ENCODE measurements at regions not wholly inside any gene's neighbourhood (a gene's known extent, or its start where the extent isn't known, plus 50 kb on each side); places are given as distances from the start of the nearest gene placed in this dataset.
"Not testable (repeated sequence)": the region's sequence is repeated elsewhere in the genome, so short reads cannot be mapped to it uniquely, and the experiment has no call there.

- no peak for DNase-seq (ENCODE audit: low spot score)
- in situ Hi-C loops (cut with MboI; ENCODE audit: low sequenced_read_pairs, unreplicated experiment), result no loop called here
- TF ChIP-seq CTCF (IDR thresholded peaks at IDR 0.05; ENCODE audit: borderline replicate concordance, control extremely low read depth, extremely low read depth, insufficient read depth, missing control alignments), result no peak
These were observed 506.9 kb downstream of the LRRC70 start for GRCh38 chr5:63085561-63085960.

- DNase-seq (ENCODE audit: low spot score), result not testable (repeated sequence)
These were observed 505.1 kb downstream of the LRRC70 start for GRCh38 chr5:63083689-63084088.

GRCh38 chr5:63081402-63081801 lies 502.8 kb downstream of the LRRC70 start:
- no peak for TF ChIP-seq CTCF (IDR thresholded peaks at IDR 0.05; ENCODE audit: borderline replicate concordance, control extremely low read depth, extremely low read depth, insufficient read depth, missing control alignments)
- no peak for DNase-seq (ENCODE audit: low spot score)
- in situ Hi-C loops (cut with MboI; ENCODE audit: low sequenced_read_pairs, unreplicated experiment), result no loop called here

More at GRCh38 chr5:63083689-63084088, 505.1 kb downstream of the LRRC70 start:
- in situ Hi-C loops (cut with MboI; ENCODE audit: low sequenced_read_pairs, unreplicated experiment), result not testable (repeated sequence)

GRCh38 chr5:63070001-63070400 lies 491.4 kb downstream of the LRRC70 start:
- in situ Hi-C loops (cut with MboI; ENCODE audit: low sequenced_read_pairs, unreplicated experiment), result no loop called here
- no peak for DNase-seq (ENCODE audit: low spot score)
- no peak for TF ChIP-seq CTCF (IDR thresholded peaks at IDR 0.05; ENCODE audit: borderline replicate concordance, control extremely low read depth, extremely low read depth, insufficient read depth, missing control alignments)

GRCh38 chr5:63055421-63055820 lies 476.8 kb downstream of the LRRC70 start:
- in situ Hi-C loops (cut with MboI; ENCODE audit: low sequenced_read_pairs, unreplicated experiment), result no loop called here
- DNase-seq (ENCODE audit: low spot score), result no peak
- TF ChIP-seq CTCF (IDR thresholded peaks at IDR 0.05; ENCODE audit: borderline replicate concordance, control extremely low read depth, extremely low read depth, insufficient read depth, missing control alignments), result no peak

- DNase-seq (ENCODE audit: low spot score), result no peak
- in situ Hi-C loops (cut with MboI; ENCODE audit: low sequenced_read_pairs, unreplicated experiment), result no loop called here
- no peak for TF ChIP-seq CTCF (IDR thresholded peaks at IDR 0.05; ENCODE audit: borderline replicate concordance, control extremely low read depth, extremely low read depth, insufficient read depth, missing control alignments)
These were observed 474.5 kb downstream of the LRRC70 start for GRCh38 chr5:63053019-63053638.

GRCh38 chr5:63050916-63051315 lies 472.3 kb downstream of the LRRC70 start:
- TF ChIP-seq CTCF (IDR thresholded peaks at IDR 0.05; ENCODE audit: borderline replicate concordance, control extremely low read depth, extremely low read depth, insufficient read depth, missing control alignments), result no peak
- in situ Hi-C loops (cut with MboI; ENCODE audit: low sequenced_read_pairs, unreplicated experiment), result no loop called here
- no peak for DNase-seq (ENCODE audit: low spot score)
